Naive thymus-derived CD4-positive, alpha-beta T cell (primary cell): ENCODE measurements at regions not wholly inside any gene's neighbourhood (a gene's known extent, or its start where the extent isn't known, plus 50 kb on each side); places are given as distances from the start of the nearest gene placed in this dataset.

Source experiments
- ATAC-seq: fragments of 150-1000 bp; cut with Tn5 transposase; 2 replicates; pipeline ENCODE4 v1.10.0; 2021; ENCODE audit warnings: mild to moderate bottlenecking, moderate library complexity
- CTCF ChIA-PET: fragments of 350-600 bp; sonication (Branson Sonifier 250); formaldehyde crosslinking; loops from one replicate; lab custom pipeline; 2021; ENCODE audit warnings: antibody characterized with exemption; lab: Charles Lee
- POLR2A ChIA-PET: fragments of 350-600 bp; sonication (Branson Sonifier 250); formaldehyde crosslinking; loops from one replicate; lab custom pipeline; 2021; ENCODE audit warnings: antibody characterized with exemption, inconsistent platforms; lab: Charles Lee
- DNase-seq, 9 donors: peaks; one replicate each; pipeline versions ENCODE4 v3.0.0 to v3.0.0-alpha.2; 2020 to 2022; ENCODE audit warnings: mixed read lengths in 1 of 9
- H3K27ac ChIP-seq: one replicate; pipeline ENCODE4 v1.7.0; 2013; ENCODE audit warnings: mild to moderate bottlenecking, low read depth, low read length, moderate library complexity
- H3K27me3 ChIP-seq, 2 donors: one replicate each; pipeline ENCODE4 v1.7.0; 2013; ENCODE audit warnings: low read length in 2 of 2, mild to moderate bottlenecking in 2 of 2, moderate library complexity in 2 of 2; ENCODE audit not compliant: control insufficient read depth in 2 of 2, insufficient read depth in 2 of 2
- H3K36me3 ChIP-seq, 3 experiments: 1 replicate in 2 of 3; 2 replicates in 1 of 3; pipeline ENCODE4 v1.7.0; 2013; ENCODE audit warnings: low read length in 3 of 3, mild to moderate bottlenecking in 3 of 3, moderate library complexity in 1 of 3; ENCODE audit not compliant: insufficient read depth in 3 of 3, control insufficient read depth in 2 of 3
- H3K4me1 ChIP-seq, 2 donors: one replicate each; pipeline ENCODE4 v1.7.0; 2013; ENCODE audit warnings: low read length in 2 of 2, mild to moderate bottlenecking in 2 of 2, moderate library complexity in 1 of 2; ENCODE audit not compliant: control insufficient read depth in 2 of 2, insufficient read depth in 2 of 2
- H3K4me3 ChIP-seq: 2 replicates; pipeline ENCODE4 v1.7.0; 2013; ENCODE audit warnings: mild to moderate bottlenecking, low read length
- H3K9me3 ChIP-seq, 3 experiments: 1 replicate in 2 of 3; 2 replicates in 1 of 3; pipeline ENCODE4 v1.7.0; 2013; ENCODE audit warnings: low read length in 3 of 3; ENCODE audit not compliant: control insufficient read depth in 2 of 3
- H3K27ac Mint-ChIP-seq, 9 donors: one replicate each; pipeline ENCODE4 v1.8.0; 2020 to 2022; ENCODE audit warnings: mixed read lengths in 9 of 9, mild to moderate bottlenecking in 8 of 9, moderate library complexity in 5 of 9, inconsistent platforms in 2 of 9
- H3K27me3 Mint-ChIP-seq, 5 donors: one replicate each; pipeline ENCODE4 v1.8.0; 2021 to 2022; ENCODE audit warnings: mixed read lengths in 5 of 5, mild to moderate bottlenecking in 1 of 5
- H3K36me3 Mint-ChIP-seq, 5 donors: one replicate each; pipeline ENCODE4 v1.8.0; 2020 to 2022; ENCODE audit warnings: mixed read lengths in 5 of 5, mild to moderate bottlenecking in 3 of 5, inconsistent platforms in 1 of 5
- H3K4me1 Mint-ChIP-seq, 7 donors: one replicate each; pipeline ENCODE4 v1.8.0; 2020 to 2022; ENCODE audit warnings: mixed read lengths in 7 of 7, mild to moderate bottlenecking in 3 of 7, inconsistent platforms in 1 of 7
- H3K4me3 Mint-ChIP-seq, 10 donors: one replicate each; pipeline ENCODE4 v1.8.0; 2020 to 2022; ENCODE audit warnings: mild to moderate bottlenecking in 10 of 10, mixed read lengths in 10 of 10, moderate library complexity in 6 of 10, inconsistent platforms in 2 of 10
- H3K9me3 Mint-ChIP-seq, 11 donors: one replicate each; pipeline ENCODE4 v1.8.0; 2020 to 2022; ENCODE audit warnings: mixed read lengths in 11 of 11, mild to moderate bottlenecking in 4 of 11, inconsistent platforms in 1 of 11, moderate library complexity in 1 of 11
- intact Hi-C, 2 donors: fragments of 100-400 bp; cut with micrococcal nuclease; formaldehyde crosslinking; loops; one replicate each; pipeline ENCODE4 v1.15.1; 2023

DNA sequence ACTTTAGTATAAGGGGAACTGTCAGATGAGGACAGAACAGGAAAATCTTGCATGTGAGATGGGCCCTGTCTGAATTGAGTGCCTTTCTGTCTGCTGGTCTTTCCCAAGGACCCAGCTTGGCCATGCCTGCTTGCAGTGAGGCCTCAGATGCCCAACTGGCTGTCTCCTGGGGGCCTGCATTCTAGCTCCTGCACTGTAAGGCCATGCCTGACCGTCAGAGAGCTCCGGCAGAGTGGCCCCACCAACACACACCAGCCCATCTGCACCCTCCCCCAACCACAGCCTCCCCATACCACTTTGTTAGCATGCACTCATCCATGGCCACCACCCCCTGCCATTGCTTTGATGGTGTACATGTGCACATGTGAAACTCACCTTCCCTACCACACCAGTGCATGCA, 190.4 kb upstream of the RPRM start:
- intact Hi-C loops: no loop called here
- no peak overlapping the region for H3K4me3 Mint-ChIP-seq
- H3K4me1 ChIP-seq: no peaks in the 10 kb centered on the region
- ChIA-PET CTCF (no interaction called here), POLR2A (no interaction called here)
- H3K27ac Mint-ChIP-seq: no peak overlapping the region
- H3K36me3 ChIP-seq: no peaks in the 10 kb centered on the region
- DNase-seq: no peak
- H3K36me3 Mint-ChIP-seq: peaks cover 0 to 3% (median 0%) of the 10 kb centered on the region in 5 donors
- no peaks in the 10 kb centered on the region for H3K27me3 ChIP-seq
- ATAC-seq: no peak
- H3K9me3 Mint-ChIP-seq: peaks cover 0 to 42% (median 12%) of the 10 kb centered on the region in 11 donors
- no peaks in the 10 kb centered on the region for H3K9me3 ChIP-seq
- H3K27me3 Mint-ChIP-seq: no peaks in the 10 kb centered on the region
- H3K27ac ChIP-seq: no peak overlapping the region
- H3K4me3 ChIP-seq: no peak overlapping the region
- no peaks in the 10 kb centered on the region for H3K4me1 Mint-ChIP-seq

DNA sequence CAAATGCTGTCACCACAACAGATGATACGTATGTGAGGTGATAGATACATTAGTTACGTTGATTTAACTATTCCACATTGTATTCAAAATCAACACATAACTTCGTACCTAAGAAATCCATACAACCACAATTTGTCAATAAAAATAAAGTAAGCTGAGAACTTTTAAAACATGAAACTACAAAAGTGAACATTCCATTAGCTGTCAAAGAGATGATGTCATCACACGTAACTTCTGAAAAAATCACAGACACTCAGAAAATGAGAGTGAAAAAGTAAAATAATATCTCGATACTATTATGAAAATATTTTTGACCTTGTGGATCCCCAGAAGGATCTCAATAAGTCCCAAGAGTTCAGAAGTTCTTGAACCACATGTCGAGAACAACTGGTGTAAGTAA, 161.6 kb upstream of the GALNT13 start:
- Histone ChIP-seq H3K4me3 (no peak overlapping the region), H3K4me1 (no peaks in the 10 kb centered on the region), H3K27ac (no peak overlapping the region), H3K9me3 (no peaks in the 10 kb centered on the region), H3K27me3 (no peaks in the 10 kb centered on the region), H3K36me3 (no peaks in the 10 kb centered on the region)
- ATAC-seq (no peak), DNase-seq (no peak)
- Mint-ChIP-seq H3K4me1 (no peaks in the 10 kb centered on the region), H3K4me3 (no peak overlapping the region), H3K36me3 (no peaks in the 10 kb centered on the region), H3K27me3 (no peaks in the 10 kb centered on the region), H3K9me3 (peaks cover 0 to 10% (median 3%) of the 10 kb centered on the region in 11 donors), H3K27ac (no peak overlapping the region)
- intact Hi-C loops: no loop called here
- ChIA-PET CTCF (no interaction called here), POLR2A (no interaction called here)

DNA sequence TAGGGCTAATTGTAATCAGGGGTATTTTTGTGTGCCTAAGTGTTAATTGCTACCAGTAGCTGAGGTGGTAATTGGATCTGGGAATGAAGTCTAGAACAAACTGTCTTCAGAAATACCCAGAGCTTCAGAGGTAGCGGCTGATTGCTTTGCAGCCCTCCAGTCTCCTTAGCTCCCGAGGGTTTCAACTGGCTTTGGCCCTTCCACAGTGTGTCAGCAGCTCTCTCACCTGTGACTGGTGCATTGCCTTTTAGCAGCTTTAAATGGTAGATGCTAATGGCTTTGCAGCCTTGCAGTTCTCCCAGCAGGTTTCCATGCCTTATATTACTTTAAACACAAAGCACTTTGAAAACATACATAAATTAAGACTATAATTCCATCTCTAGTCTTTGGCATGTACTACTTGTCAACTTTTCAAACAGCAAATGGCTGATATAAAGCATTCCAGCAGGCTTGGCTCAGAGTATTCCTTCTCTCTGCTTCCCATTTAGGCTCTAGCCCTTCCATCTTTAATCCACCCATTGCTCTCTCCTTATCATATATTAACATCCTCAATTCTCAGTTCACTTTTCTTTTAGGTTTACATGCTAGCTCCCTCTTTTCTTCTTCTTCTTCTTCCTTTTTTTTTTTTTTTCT, 156.4 kb upstream of the GALNT13 start:
- no peak overlapping the region for H3K4me3 Mint-ChIP-seq
- CTCF ChIA-PET: no interaction called here
- H3K36me3 Mint-ChIP-seq: no peaks in the 10 kb centered on the region
- Histone ChIP-seq H3K4me1 (no peaks in the 10 kb centered on the region), H3K4me3 (no peak overlapping the region), H3K36me3 (no peaks in the 10 kb centered on the region), H3K27me3 (no peaks in the 10 kb centered on the region), H3K9me3 (no peaks in the 10 kb centered on the region), H3K27ac (no peak overlapping the region)
- intact Hi-C loops: no loop called here
- DNase-seq (no peak), ATAC-seq (no peak)
- H3K27ac Mint-ChIP-seq: no peak overlapping the region
- H3K4me1 Mint-ChIP-seq: no peaks in the 10 kb centered on the region
- peaks cover 0 to 9% (median 4%) of the 10 kb centered on the region in 11 donors for H3K9me3 Mint-ChIP-seq
- POLR2A ChIA-PET: no interaction called here
- H3K27me3 Mint-ChIP-seq: no peaks in the 10 kb centered on the region

DNA sequence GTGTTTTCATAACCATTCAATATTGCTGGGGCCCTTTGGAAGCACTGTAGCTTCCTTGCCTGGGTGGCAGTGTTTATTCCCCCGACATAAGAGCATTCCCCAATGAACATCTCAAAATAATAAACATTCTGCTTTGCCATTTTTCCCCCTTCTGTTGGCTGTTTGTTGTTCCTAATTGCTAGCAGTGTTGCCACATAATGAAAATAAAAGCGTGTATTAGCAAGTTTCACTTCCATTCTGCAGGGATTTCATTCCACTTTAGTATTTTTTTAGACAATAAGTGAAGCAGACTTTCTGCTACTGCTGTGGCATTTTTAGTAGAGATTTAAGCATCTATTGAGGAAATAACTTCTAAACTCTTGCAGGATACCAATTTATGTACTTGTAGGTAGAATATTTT, 154.7 kb upstream of the GALNT13 start:
- no peak overlapping the region for H3K27ac ChIP-seq
- Mint-ChIP-seq H3K4me1 (no peaks in the 10 kb centered on the region), H3K9me3 (peaks cover 0 to 9% (median 4%) of the 10 kb centered on the region in 11 donors), H3K27me3 (no peaks in the 10 kb centered on the region), H3K36me3 (no peaks in the 10 kb centered on the region), H3K27ac (no peak overlapping the region), H3K4me3 (no peak overlapping the region)
- ChIA-PET CTCF (no interaction called here), POLR2A (no interaction called here)
- H3K4me1 ChIP-seq: no peaks in the 10 kb centered on the region
- intact Hi-C loops: no loop called here
- no peaks in the 10 kb centered on the region for H3K9me3 ChIP-seq
- no peak for DNase-seq
- no peaks in the 10 kb centered on the region for H3K36me3 ChIP-seq
- no peak for ATAC-seq
- H3K27me3 ChIP-seq: no peaks in the 10 kb centered on the region
- no peak overlapping the region for H3K4me3 ChIP-seq

DNA sequence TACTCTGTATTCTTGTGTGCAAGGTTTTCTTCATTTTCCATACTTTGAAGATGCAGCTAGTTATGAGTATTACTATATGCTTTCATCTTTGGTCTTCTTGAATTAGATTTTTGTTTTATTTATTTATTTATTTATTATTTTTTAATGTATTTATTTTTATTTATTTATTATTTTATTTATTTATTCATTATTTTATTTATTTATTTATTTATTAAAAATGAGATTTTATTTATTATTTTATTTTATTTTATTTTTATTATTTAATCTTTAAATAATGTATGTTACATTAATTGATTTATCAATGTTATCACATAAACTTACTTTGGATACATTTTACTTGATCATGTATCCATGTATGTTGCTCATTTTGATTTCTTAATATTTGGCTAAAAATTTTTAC, 132.3 kb upstream of the GALNT13 start:
- Histone ChIP-seq H3K4me3 (no peak overlapping the region), H3K9me3 (no peaks in the 10 kb centered on the region), H3K4me1 (no peaks in the 10 kb centered on the region), H3K36me3 (no peaks in the 10 kb centered on the region), H3K27ac (no peak overlapping the region), H3K27me3 (no peaks in the 10 kb centered on the region)
- ATAC-seq: no peak
- Mint-ChIP-seq H3K36me3 (no peaks in the 10 kb centered on the region), H3K27ac (no peak overlapping the region), H3K4me1 (no peaks in the 10 kb centered on the region), H3K9me3 (peaks cover 0 to 46% (median 7%) of the 10 kb centered on the region in 11 donors), H3K4me3 (no peak overlapping the region), H3K27me3 (no peaks in the 10 kb centered on the region)
- intact Hi-C loops: no loop called here
- CTCF ChIA-PET: no interaction called here
- POLR2A ChIA-PET: no interaction called here
- DNase-seq: no peak

DNA sequence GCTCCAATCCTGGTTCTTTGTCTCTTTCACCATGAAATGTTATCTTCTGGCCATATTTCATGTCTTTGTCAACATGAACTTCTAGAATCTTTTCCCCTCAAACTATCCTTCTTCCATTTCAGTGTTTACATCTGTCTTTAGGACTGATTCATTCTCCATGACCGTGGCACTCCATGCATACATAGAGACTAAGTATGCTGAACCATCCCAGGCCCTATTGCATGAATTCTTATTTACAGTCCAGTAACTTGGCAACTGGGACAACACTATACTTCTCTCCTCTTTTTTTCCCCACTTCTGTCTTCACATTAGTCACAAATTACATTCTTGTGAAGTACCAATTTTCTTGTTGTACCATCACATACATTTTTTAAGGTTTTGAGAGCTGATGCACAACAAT, 109.8 kb upstream of the GALNT13 start:
- H3K27ac Mint-ChIP-seq: no peak overlapping the region
- ATAC-seq (no peak), DNase-seq (no peak)
- no peak overlapping the region for H3K4me3 Mint-ChIP-seq
- intact Hi-C loops: no loop called here
- no peaks in the 10 kb centered on the region for H3K27me3 ChIP-seq
- CTCF ChIA-PET: no interaction called here
- peaks cover 0 to 8% (median 0%) of the 10 kb centered on the region in 3 experiments for H3K9me3 ChIP-seq
- POLR2A ChIA-PET: no interaction called here
- H3K27ac ChIP-seq: no peak overlapping the region
- H3K27me3 Mint-ChIP-seq: no peaks in the 10 kb centered on the region
- H3K36me3 ChIP-seq: no peaks in the 10 kb centered on the region
- peaks cover 0 to 9% (median 0%) of the 10 kb centered on the region in 5 donors for H3K36me3 Mint-ChIP-seq
- H3K4me1 ChIP-seq: no peaks in the 10 kb centered on the region
- no peak overlapping the region for H3K4me3 ChIP-seq
- H3K4me1 Mint-ChIP-seq: no peaks in the 10 kb centered on the region
- peaks cover 10 to 62% (median 28%) of the 10 kb centered on the region in 11 donors for H3K9me3 Mint-ChIP-seq

DNA sequence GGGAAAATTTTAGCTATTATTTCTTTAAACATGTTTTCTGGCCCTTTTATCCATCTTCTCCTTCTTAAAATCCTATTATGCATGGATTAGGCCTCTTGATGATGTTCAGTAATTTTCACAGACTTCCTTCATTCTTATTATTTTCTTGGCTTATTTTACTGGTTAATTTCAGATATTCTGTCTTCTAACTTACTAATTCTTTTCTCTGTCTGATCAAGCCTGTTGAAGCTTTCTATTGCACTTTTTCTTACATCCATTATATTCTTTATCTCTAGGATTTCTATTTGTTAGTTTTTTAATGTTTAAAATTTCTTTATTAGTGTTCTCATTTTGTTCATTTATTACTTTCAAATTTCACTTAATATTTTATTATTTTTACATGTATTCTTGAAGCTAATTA, 105.3 kb upstream of the GALNT13 start:
- no peak overlapping the region for H3K27ac ChIP-seq
- Mint-ChIP-seq H3K9me3 (peaks cover 18 to 80% (median 47%) of the 10 kb centered on the region in 11 donors), H3K36me3 (peaks cover 0 to 9% (median 2%) of the 10 kb centered on the region in 5 donors), H3K4me3 (no peak overlapping the region), H3K27me3 (no peaks in the 10 kb centered on the region), H3K27ac (no peak overlapping the region), H3K4me1 (no peaks in the 10 kb centered on the region)
- no peaks in the 10 kb centered on the region for H3K4me1 ChIP-seq
- POLR2A ChIA-PET: no interaction called here
- intact Hi-C loops: no loop called here
- H3K36me3 ChIP-seq: no peaks in the 10 kb centered on the region
- peaks cover 0 to 24% (median 0%) of the 10 kb centered on the region in 3 experiments for H3K9me3 ChIP-seq
- no peak overlapping the region for H3K4me3 ChIP-seq
- CTCF ChIA-PET: no interaction called here
- H3K27me3 ChIP-seq: no peaks in the 10 kb centered on the region
- ATAC-seq (no peak), DNase-seq (no peak)
